ENCODE measurements at regions not wholly inside any gene's neighbourhood (a gene's known extent, or its start where the extent isn't known, plus 50 kb on each side); places are given as distances from the start of the nearest gene placed in this dataset.

- TF ChIP-seq, protein P1, sequence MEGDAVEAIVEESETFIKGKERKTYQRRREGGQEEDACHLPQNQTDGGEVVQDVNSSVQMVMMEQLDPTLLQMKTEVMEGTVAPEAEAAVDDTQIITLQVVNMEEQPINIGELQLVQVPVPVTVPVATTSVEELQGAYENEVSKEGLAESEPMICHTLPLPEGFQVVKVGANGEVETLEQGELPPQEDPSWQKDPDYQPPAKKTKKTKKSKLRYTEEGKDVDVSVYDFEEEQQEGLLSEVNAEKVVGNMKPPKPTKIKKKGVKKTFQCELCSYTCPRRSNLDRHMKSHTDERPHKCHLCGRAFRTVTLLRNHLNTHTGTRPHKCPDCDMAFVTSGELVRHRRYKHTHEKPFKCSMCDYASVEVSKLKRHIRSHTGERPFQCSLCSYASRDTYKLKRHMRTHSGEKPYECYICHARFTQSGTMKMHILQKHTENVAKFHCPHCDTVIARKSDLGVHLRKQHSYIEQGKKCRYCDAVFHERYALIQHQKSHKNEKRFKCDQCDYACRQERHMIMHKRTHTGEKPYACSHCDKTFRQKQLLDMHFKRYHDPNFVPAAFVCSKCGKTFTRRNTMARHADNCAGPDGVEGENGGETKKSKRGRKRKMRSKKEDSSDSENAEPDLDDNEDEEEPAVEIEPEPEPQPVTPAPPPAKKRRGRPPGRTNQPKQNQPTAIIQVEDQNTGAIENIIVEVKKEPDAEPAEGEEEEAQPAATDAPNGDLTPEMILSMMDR (IDR thresholded peaks at IDR 0.05; ENCODE audit: insufficient read depth, low read length, poor library complexity, severe bottlenecking): no peak
- no peak for TF ChIP-seq EZH2phosphoT487 (conservative IDR thresholded peaks at IDR 0.05; ENCODE audit: low read length)
- Histone ChIP-seq H3K9ac (ENCODE audit: low read length) (no peak overlapping the region), H3K9me2 (replicated peaks; ENCODE audit: insufficient read depth, low read length) (no peaks in the 10 kb centered on the region; the same call in 1 of the 2 replicates), H4K20me1 (ENCODE audit: low read depth, low read length) (no peaks in the 10 kb centered on the region), H3K27me3 (ENCODE audit: low read length) (no peaks in the 10 kb centered on the region), H3K79me2 (ENCODE audit: insufficient read depth, low read length) (no peaks in the 10 kb centered on the region), H2AFZ (ENCODE audit: low read depth, low read length, severe bottlenecking) (no peak overlapping the region), H3K4me2 (ENCODE audit: low read depth, low read length, poor library complexity, severe bottlenecking) (no peak overlapping the region), H3K36me3 (ENCODE audit: low read length) (no peaks in the 10 kb centered on the region), H3K4me3 (ENCODE audit: insufficient read depth, low read length, poor library complexity, severe bottlenecking) (no peak overlapping the region), H3F3A (ENCODE audit: insufficient read depth) (no peaks in the 10 kb centered on the region), H3K9me3 (ENCODE audit: insufficient read depth, low read length) (no peaks in the 10 kb centered on the region), H3K27ac (ENCODE audit: low read depth, low read length) (no peak overlapping the region)
These were observed 529.1 kb downstream of the NPIPA7 start for GRCh38 chr16:16908077-16908476.

GRCh38 chr16:16909126-16909525 is 530.2 kb downstream of the NPIPA7 start:
- Histone ChIP-seq H3K79me2 (ENCODE audit: insufficient read depth, low read length) (no peaks in the 10 kb centered on the region), H3K4me2 (ENCODE audit: low read depth, low read length, poor library complexity, severe bottlenecking) (no peak overlapping the region), H3K9ac (ENCODE audit: low read length) (no peak overlapping the region), H3K36me3 (ENCODE audit: low read length) (no peaks in the 10 kb centered on the region), H3K27me3 (ENCODE audit: low read length) (no peaks in the 10 kb centered on the region), H3K9me3 (ENCODE audit: insufficient read depth, low read length) (no peaks in the 10 kb centered on the region), H4K20me1 (ENCODE audit: low read depth, low read length) (no peaks in the 10 kb centered on the region), H3K4me3 (ENCODE audit: insufficient read depth, low read length, poor library complexity, severe bottlenecking) (no peak overlapping the region), H3K27ac (ENCODE audit: low read depth, low read length) (no peak overlapping the region), H3F3A (ENCODE audit: insufficient read depth) (no peaks in the 10 kb centered on the region), H2AFZ (ENCODE audit: low read depth, low read length, severe bottlenecking) (no peak overlapping the region), H3K9me2 (replicated peaks; ENCODE audit: insufficient read depth, low read length) (no peaks in the 10 kb centered on the region; the same call in 1 of the 2 replicates)
- TF ChIP-seq EZH2phosphoT487 (conservative IDR thresholded peaks at IDR 0.05; ENCODE audit: low read length): no peak
- TF ChIP-seq, protein P1 (IDR thresholded peaks at IDR 0.05; ENCODE audit: insufficient read depth, low read length, poor library complexity, severe bottlenecking): no peak

DNA sequence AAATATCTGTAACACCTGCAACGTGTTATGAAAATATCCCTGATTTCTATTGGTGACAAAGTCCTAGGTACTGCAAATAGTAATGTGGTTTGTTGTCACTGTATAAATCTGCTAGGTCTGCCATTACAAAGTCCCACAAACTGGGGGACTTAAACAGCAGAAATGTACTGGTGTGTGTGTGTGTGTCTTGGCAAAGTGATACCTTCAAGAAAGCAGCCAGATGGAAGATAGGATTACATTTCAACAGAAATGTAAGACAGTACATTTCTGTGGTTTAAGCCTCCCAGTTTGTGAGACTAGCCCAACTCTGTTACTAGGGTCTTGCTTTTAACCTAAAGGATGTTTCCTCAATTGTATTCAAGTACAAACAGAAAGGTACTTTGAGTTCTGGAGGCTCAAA is 531.7 kb downstream of the NPIPA7 start:
- Histone ChIP-seq H4K20me1 (ENCODE audit: low read depth, low read length) (no peaks in the 10 kb centered on the region), H3K9me3 (ENCODE audit: insufficient read depth, low read length) (no peaks in the 10 kb centered on the region), H3K9ac (ENCODE audit: low read length) (no peak overlapping the region), H3K4me2 (ENCODE audit: low read depth, low read length, poor library complexity, severe bottlenecking) (no peak overlapping the region), H3K79me2 (ENCODE audit: insufficient read depth, low read length) (no peaks in the 10 kb centered on the region), H3K27me3 (ENCODE audit: low read length) (no peaks in the 10 kb centered on the region), H3K36me3 (ENCODE audit: low read length) (no peaks in the 10 kb centered on the region), H3K9me2 (replicated peaks; ENCODE audit: insufficient read depth, low read length) (no peaks in the 10 kb centered on the region; the same call in 1 of the 2 replicates), H3K4me3 (ENCODE audit: insufficient read depth, low read length, poor library complexity, severe bottlenecking) (no peak overlapping the region), H3K27ac (ENCODE audit: low read depth, low read length) (no peak overlapping the region), H3F3A (ENCODE audit: insufficient read depth) (no peaks in the 10 kb centered on the region), H2AFZ (ENCODE audit: low read depth, low read length, severe bottlenecking) (no peak overlapping the region)
- TF ChIP-seq, protein P1 (IDR thresholded peaks at IDR 0.05; ENCODE audit: insufficient read depth, low read length, poor library complexity, severe bottlenecking): no peak
- no peak for TF ChIP-seq EZH2phosphoT487 (conservative IDR thresholded peaks at IDR 0.05; ENCODE audit: low read length)

Measured in SU-DHL-6 (cell line).